Cardiac fibroblast (primary cell): ENCODE measurements at regions not wholly inside any gene's neighbourhood (a gene's known extent, or its start where the extent isn't known, plus 50 kb on each side); places are given as distances from the start of the nearest gene placed in this dataset.

Experiments
- DNase-seq, 2 donors: peaks; one replicate each; pipeline versions ENCODE4 v3.0.0 to v3.0.0-alpha.2; 2010; ENCODE audit warnings: low read depth in 2 of 2
- H3K4me3 ChIP-seq, 2 donors: replicated peaks in 1 of 2; 1 replicate in 1 of 2; 2 replicates in 1 of 2; pipeline ENCODE4 v1.5.1; 2011; ENCODE audit warnings: low read depth in 2 of 2, low read length in 2 of 2, mild to moderate bottlenecking in 2 of 2, moderate library complexity in 1 of 2
- TF ChIP-seq, protein P1 (sequence below): IDR thresholded peaks from one replicate; pipeline ENCODE4 v1.5.1; 2011; ENCODE audit warnings: low read depth, mild to moderate bottlenecking, low read length, inconsistent platforms

DNA sequence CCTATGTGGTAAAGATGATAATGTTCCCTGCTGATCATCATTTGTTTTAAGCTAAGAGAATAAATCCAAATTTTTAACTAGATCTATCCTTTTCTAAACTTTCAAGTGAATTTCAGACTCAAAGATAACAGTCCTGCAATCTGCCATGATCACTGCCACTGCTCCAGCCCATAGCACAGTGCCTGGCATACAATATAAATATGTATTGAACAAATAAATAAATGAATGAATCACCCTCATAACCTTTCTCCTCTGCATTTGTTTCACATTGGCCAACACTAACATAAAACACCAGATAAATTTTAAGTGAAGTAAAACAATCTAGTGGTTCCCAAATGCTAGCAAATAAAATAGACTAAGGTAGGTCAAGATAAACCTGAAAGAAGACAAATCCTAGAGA is 439.0 kb downstream of the GPM6A start:
- TF ChIP-seq, protein P1, sequence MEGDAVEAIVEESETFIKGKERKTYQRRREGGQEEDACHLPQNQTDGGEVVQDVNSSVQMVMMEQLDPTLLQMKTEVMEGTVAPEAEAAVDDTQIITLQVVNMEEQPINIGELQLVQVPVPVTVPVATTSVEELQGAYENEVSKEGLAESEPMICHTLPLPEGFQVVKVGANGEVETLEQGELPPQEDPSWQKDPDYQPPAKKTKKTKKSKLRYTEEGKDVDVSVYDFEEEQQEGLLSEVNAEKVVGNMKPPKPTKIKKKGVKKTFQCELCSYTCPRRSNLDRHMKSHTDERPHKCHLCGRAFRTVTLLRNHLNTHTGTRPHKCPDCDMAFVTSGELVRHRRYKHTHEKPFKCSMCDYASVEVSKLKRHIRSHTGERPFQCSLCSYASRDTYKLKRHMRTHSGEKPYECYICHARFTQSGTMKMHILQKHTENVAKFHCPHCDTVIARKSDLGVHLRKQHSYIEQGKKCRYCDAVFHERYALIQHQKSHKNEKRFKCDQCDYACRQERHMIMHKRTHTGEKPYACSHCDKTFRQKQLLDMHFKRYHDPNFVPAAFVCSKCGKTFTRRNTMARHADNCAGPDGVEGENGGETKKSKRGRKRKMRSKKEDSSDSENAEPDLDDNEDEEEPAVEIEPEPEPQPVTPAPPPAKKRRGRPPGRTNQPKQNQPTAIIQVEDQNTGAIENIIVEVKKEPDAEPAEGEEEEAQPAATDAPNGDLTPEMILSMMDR = no peak
- DNase-seq = peak in 1 of 2 donors; percentile 27
- H3K4me3 ChIP-seq = no peak overlapping the region

DNA sequence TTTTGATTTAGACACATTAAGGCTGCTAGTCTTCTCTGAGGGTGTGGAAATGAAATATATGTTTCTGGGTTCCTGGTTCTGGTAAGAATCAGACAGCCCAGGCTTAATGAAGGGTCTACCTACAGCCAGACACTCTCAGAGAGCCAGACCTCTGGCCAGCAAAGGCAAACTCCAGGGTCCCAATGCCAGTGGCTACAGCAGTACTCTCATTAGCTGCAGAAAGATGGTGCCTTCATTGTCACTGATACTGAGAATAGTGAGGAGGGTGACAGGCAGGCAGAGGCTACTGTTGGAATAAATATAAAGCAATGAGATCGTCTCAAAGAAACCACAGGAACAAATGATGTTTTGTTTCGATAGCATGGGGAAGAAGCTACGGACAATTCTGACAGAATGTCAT is 437.6 kb downstream of the GPM6A start:
- H3K4me3 ChIP-seq = no peak overlapping the region
- DNase-seq = no peak

DNA sequence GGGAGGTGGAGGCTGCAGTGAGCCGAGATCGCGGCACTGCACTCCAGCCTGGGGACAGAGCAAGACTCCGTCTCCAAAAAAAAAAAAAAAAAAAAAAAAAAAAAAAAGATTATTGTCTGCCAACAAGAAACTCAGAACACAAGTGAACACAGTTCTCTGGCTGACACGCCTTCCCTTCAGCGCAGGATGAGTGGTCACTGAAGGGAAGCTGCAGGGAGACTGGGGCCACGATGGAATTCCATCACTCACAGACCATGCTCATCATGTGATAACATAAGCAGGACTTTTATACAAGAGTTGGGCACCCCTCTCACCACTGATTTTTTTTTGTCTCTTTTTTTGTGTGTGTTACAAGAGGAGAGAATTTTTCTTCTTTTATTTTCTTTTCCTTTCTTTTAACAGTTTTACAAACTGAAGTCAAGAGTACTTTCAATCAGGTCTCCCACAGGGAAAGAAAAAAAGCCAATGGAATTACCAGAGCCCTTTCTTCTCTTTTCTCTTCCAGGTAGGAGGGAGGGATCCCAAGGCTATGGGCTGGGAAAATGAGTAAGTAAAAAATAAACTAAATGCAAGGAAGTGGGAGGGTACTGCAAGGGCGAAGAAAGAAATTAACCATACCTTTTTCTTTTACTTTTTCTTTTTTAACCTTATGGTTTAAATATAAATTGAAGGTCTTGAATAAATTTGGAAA is 435.6 kb downstream of the GPM6A start:
- H3K4me3 ChIP-seq = no peak overlapping the region

More for the DNA sequence above, 437.6 kb downstream of the GPM6A start:
- TF ChIP-seq, protein P1 = no peak

DNA sequence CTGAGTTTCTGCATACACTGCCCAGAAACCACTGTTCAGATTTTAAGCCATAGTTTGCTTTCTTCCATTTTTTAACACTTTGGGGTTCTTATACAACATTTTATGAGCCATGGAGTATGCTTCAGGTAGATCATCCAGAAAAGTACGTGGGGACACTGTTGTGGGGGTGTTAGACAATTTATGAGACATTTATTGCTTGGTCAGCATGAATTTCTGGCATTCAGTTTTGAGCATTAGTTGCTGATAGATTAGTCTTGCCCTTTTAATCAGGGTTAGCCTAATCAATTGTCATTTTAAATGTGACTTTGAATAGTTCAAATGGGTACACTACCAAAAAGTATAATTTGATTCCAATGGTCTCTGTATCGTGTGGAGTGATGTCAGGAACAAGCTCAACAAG is 434.9 kb downstream of the GPM6A start:
- no peak for DNase-seq
- H3K4me3 ChIP-seq = no peak overlapping the region
- TF ChIP-seq, protein P1 = no peak

More for the DNA sequence above, 435.6 kb downstream of the GPM6A start:
- TF ChIP-seq, protein P1 = no peak
- DNase-seq = no peak

DNA sequence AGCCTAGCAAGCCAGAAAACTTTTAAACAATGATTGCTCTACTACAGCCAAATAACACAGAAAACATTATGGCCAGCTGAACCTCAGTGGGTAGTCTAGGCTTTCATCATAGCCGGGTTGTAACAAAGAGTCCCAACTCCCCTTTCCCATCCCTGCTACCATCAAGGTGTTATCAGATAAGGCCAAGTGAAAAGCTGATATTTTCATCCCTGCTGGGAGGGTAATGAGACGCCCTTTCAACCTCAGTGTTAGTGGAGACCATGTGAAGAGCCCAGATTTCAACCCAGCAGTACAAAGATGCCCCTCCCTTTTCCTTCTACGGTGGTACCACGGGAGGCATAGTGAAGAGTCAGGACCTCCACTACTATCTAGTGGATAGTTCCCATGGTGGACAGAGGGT is 433.7 kb downstream of the GPM6A start:
- DNase-seq = no peak
- H3K4me3 ChIP-seq = no peak overlapping the region
- TF ChIP-seq, protein P1 = no peak

DNA sequence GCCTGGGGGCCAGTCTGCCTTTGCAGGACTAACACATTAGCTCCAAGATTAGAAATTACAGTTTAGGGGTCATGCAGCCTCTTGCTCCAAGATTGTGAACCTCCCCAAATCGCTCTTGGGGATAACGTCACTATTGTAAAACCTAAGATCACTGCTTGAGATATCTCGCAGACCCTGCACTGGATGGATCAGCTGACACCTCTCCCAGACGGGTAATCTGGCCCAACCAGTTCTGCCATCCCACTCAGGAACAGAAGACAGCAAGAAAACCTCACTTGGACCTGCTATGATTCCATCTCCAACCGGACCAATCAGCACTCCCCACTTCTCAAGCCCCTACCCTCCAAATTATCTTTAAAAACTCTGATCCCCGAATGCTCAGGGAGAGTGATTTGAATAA is 431.2 kb downstream of the GPM6A start:
- no peak overlapping the region for H3K4me3 ChIP-seq
- TF ChIP-seq, protein P1 = no peak
- no peak for DNase-seq

DNA sequence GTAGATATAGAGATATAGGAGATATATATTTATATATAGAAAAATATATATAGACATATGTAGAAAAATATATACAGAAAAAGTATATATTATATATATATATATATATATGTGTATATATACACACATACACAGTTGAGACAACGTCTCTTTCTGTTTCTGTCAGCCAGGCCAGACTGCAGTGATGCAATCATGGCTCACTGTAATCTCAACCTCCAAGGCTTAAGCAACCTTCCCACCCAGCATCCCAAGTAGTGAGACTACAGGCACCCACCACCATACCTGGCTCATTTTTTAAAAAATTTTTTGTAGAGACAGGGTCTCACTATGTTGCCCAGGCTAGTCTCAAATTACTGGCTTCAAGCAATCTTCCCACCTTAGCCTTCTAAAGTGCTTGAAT is 426.3 kb downstream of the GPM6A start:
- H3K4me3 ChIP-seq = no peak overlapping the region
- peak in 1 of 2 donors; percentile 16 for DNase-seq
- TF ChIP-seq, protein P1 = no peak
